K562 (cell line): ENCODE measurements at regions not wholly inside any gene's neighbourhood (a gene's known extent, or its start where the extent isn't known, plus 50 kb on each side); places are given as distances from the start of the nearest gene placed in this dataset.

Source experiments
- MTA2 ChIP-seq: fragments of 450-650 bp; IDR thresholded peaks from 2 replicates; pipeline ENCODE4 v1.6.1; 2016; ENCODE audit warnings: low read depth
- NCOA2 ChIP-seq, 2 experiments: fragments of 450-650 bp; IDR thresholded peaks; 2 replicates each; pipeline ENCODE4 v1.6.1; 2018; ENCODE audit warnings: mild to moderate bottlenecking in 2 of 2, moderate library complexity in 1 of 2; ENCODE audit not compliant: partially characterized antibody in 2 of 2
- RAD21 ChIP-seq, 2 experiments: fragments of 250-450 bp in 1 of 2; fragments of 450-650 bp in 1 of 2; sonication (Bioruptor Pico) in 1 of 2; formaldehyde crosslinking in 1 of 2; IDR thresholded peaks in 1 of 2; conservative IDR thresholded peaks in 1 of 2; 2 replicates each; pipeline versions ENCODE4 v1.4.0 to v1.8.0; 2020 to 2022; ENCODE audit warnings: mild to moderate bottlenecking in 2 of 2, moderate library complexity in 1 of 2
- ZNF165 ChIP-seq: fragments of 250-450 bp; sonication (Bioruptor Pico); IDR thresholded peaks from 2 replicates; pipeline ENCODE4 v1.4.0; 2020; ENCODE audit warnings: borderline replicate concordance
- TF ChIP-seq, protein P1 (sequence below), 3 experiments: IDR thresholded peaks in 2 of 3; conservative IDR thresholded peaks in 1 of 3; 2 replicates each; pipeline ENCODE4 v1.5.1; 2011 to 2012; ENCODE audit warnings: low read length in 3 of 3, mild to moderate bottlenecking in 3 of 3, control low read depth in 2 of 3, improper control_type of control experiment in 1 of 3, inconsistent platforms in 1 of 3, low read depth in 1 of 3, mixed read lengths in 1 of 3, moderate library complexity in 1 of 3; ENCODE audit not compliant: insufficient read depth in 2 of 3
- TF ChIP-seq, protein P2 (sequence below): fragments of 250-450 bp; sonication (Bioruptor Pico); IDR thresholded peaks from 2 replicates; pipeline ENCODE4 v1.5.1; 2021; ENCODE audit warnings: mild to moderate bottlenecking

DNA sequence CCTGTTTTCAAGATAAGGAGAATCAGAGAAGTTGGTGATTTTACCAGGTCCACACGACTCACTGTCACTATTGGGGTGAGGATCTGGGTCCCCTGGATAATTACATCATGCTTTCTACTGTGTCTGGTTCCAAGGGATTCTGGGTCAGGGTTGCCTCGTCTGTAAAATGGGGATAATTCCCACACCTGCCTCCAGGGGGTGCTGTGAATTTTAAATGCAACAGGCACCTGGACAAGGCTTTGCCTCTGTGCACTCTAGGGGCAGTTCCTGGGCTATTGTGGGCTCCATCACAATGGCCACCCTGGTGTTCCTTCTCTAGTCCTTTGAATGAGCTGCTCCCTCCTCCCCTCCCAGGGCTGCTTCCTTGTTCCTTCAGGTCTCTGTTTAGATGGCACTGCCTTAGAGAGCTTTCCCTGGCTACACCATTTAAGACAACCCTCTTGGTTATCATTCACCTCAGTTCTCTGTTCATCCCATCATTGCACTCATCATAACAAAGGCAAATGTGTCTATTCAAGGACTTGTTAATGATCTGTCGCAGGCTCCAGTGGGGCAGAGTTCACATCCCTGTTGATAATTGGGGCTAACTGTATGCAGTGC, 178.6 kb downstream of the MIAT start (continued):
- peak in 1 of 2 experiments; percentile 68; a peak in 2 of 4 replicates for TF ChIP-seq RAD21 (CRISPR knock-in tag; conservative IDR thresholded peaks at IDR 0.05 in 1 of 2, IDR thresholded peaks at IDR 0.05 in 1 of 2)
- TF ChIP-seq NCOA2 (IDR thresholded peaks at IDR 0.05; ENCODE audit: partially characterized antibody in 2 of 2), result no peak
- TF ChIP-seq ZNF165 (CRISPR knock-in tag), result no peak
- TF ChIP-seq, protein P1, sequence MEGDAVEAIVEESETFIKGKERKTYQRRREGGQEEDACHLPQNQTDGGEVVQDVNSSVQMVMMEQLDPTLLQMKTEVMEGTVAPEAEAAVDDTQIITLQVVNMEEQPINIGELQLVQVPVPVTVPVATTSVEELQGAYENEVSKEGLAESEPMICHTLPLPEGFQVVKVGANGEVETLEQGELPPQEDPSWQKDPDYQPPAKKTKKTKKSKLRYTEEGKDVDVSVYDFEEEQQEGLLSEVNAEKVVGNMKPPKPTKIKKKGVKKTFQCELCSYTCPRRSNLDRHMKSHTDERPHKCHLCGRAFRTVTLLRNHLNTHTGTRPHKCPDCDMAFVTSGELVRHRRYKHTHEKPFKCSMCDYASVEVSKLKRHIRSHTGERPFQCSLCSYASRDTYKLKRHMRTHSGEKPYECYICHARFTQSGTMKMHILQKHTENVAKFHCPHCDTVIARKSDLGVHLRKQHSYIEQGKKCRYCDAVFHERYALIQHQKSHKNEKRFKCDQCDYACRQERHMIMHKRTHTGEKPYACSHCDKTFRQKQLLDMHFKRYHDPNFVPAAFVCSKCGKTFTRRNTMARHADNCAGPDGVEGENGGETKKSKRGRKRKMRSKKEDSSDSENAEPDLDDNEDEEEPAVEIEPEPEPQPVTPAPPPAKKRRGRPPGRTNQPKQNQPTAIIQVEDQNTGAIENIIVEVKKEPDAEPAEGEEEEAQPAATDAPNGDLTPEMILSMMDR (IDR thresholded peaks at IDR 0.05 in 2 of 3, conservative IDR thresholded peaks at IDR 0.05 in 1 of 3; ENCODE audit: insufficient read depth in 2 of 3, low read depth in 1 of 3, low read length in 3 of 3), result peak; percentile 65 to 79 (median 67)
- TF ChIP-seq MTA2, result no peak
- TF ChIP-seq, protein P2, sequence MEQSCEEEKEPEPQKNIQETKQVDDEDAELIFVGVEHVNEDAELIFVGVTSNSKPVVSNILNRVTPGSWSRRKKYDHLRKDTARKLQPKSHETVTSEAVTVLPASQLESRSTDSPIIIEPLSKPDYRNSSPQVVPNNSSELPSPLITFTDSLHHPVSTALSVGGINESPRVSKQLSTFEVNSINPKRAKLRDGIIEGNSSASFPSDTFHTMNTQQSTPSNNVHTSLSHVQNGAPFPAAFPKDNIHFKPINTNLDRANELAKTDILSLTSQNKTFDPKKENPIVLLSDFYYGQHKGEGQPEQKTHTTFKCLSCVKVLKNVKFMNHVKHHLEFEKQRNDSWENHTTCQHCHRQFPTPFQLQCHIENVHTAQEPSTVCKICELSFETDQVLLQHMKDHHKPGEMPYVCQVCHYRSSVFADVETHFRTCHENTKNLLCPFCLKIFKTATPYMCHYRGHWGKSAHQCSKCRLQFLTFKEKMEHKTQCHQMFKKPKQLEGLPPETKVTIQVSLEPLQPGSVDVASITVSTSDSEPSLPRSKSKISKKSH (CRISPR knock-in tag), result no peak
